DMS53 (cell line): ENCODE measurements at regions not wholly inside any gene's neighbourhood (a gene's known extent, or its start where the extent isn't known, plus 50 kb on each side); places are given as distances from the start of the nearest gene placed in this dataset.

ENCODE experiments used
- DNase-seq: peaks from one replicate; lab custom pipeline; 2025; lab: John Stamatoyannopoulos, UW

- DNase-seq = peak; percentile 72
Observed at GRCh38 chr14:55500219-55500701, 59.8 kb upstream of the TBPL2 start.

- no peak for DNase-seq
Observed at GRCh38 chr14:55500708-55501107, 60.3 kb upstream of the TBPL2 start.

GRCh38 chr14:55502746-55503284, 62.4 kb upstream of the TBPL2 start:
- DNase-seq = no peak

GRCh38 chr14:55505846-55506245, 65.4 kb upstream of the TBPL2 start:
- peak; percentile 53 for DNase-seq

- DNase-seq = no peak
Observed at GRCh38 chr14:55508676-55509075, 68.3 kb upstream of the TBPL2 start.

GRCh38 chr14:55512421-55512820, 67.6 kb upstream of the KTN1 start:
- DNase-seq = no peak

GRCh38 chr14:55513491-55513890, 66.5 kb upstream of the KTN1 start:
- no peak for DNase-seq

GRCh38 chr14:55514819-55515490, 65.1 kb upstream of the KTN1 start:
- no peak for DNase-seq

- no peak for DNase-seq
Observed at GRCh38 chr14:55516776-55517175, 63.2 kb upstream of the KTN1 start.

- DNase-seq = no peak
Observed at GRCh38 chr14:55518391-55518790, 61.6 kb upstream of the KTN1 start.

- peak; percentile 20 for DNase-seq
Observed at GRCh38 chr14:55519473-55520080, 60.4 kb upstream of the KTN1 start.

- DNase-seq = no peak
Observed at GRCh38 chr14:55523321-55523720, 56.7 kb upstream of the KTN1 start.
